Neutrophil (primary cell): ENCODE measurements at regions not wholly inside any gene's neighbourhood (a gene's known extent, or its start where the extent isn't known, plus 50 kb on each side); places are given as distances from the start of the nearest gene placed in this dataset.

ENCODE experiments used
- H3K27ac ChIP-seq: fragments of 200-600 bp; sonication (generic); 2 replicates; pipeline ENCODE4 v1.5.1; 2016; ENCODE audit warnings: mild to moderate bottlenecking, moderate library complexity
- H3K27me3 ChIP-seq: fragments of 200-600 bp; sonication (generic); 2 replicates; pipeline ENCODE4 v1.6.0; 2016; ENCODE audit warnings: mild to moderate bottlenecking
- H3K36me3 ChIP-seq: fragments of 200-600 bp; sonication (generic); 2 replicates; pipeline ENCODE4 v1.5.1; 2017
- H3K4me1 ChIP-seq, 2 experiments: fragments of 200-600 bp in 1 of 2; sonication (generic) in 1 of 2; 1 replicate in 1 of 2; 2 replicates in 1 of 2; pipeline versions ENCODE4 v1.5.1 to v1.6.1; 2013 to 2016; ENCODE audit warnings: low read depth in 1 of 2, low read length in 1 of 2, mild to moderate bottlenecking in 1 of 2, moderate library complexity in 1 of 2; ENCODE audit not compliant: control insufficient read depth in 1 of 2, insufficient read depth in 1 of 2
- H3K4me3 ChIP-seq, 2 experiments: fragments of 200-600 bp in 1 of 2; sonication (generic) in 1 of 2; 1 replicate in 1 of 2; 2 replicates in 1 of 2; pipeline ENCODE4 v1.5.1; 2013 to 2016; ENCODE audit warnings: low read depth in 1 of 2, low read length in 1 of 2, mild to moderate bottlenecking in 1 of 2, moderate library complexity in 1 of 2
- H3K9me3 ChIP-seq: fragments of 200-600 bp; sonication (generic); 2 replicates; pipeline ENCODE4 v1.5.1; 2016
- CTCF ChIP-seq: fragments of 200-600 bp; sonication (generic); IDR thresholded peaks from 2 replicates; pipeline ENCODE4 v1.5.1; 2016; ENCODE audit warnings: antibody characterized with exemption

DNA sequence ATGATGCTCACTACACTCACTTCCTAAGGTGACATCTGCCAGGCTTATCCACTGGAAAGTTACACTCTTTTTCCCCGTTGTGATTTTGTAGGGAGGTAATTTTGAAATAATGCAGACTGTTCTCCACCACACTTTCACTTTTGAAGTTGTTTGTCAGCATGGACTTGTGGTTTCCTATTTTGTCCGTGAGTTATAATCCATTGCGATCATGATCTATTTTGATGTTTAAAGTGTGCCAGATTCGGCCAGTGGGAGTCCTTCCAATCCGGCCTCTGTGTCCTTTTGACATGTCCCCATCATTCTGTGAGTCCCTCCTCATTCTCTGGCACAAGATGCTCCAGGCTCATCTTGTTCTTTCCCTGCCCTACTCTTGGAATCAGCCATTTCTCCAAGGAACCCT, 211.3 kb upstream of the KLF4 start:
- Histone ChIP-seq H3K4me1 (peaks cover 0 to 3% of the 10 kb centered on the region in 2 experiments), H3K27me3 (no peaks in the 10 kb centered on the region), H3K27ac (no peak overlapping the region), H3K36me3 (no peaks in the 10 kb centered on the region), H3K9me3 (no peaks in the 10 kb centered on the region), H3K4me3 (no peak overlapping the region)
- TF ChIP-seq CTCF: no peak

DNA sequence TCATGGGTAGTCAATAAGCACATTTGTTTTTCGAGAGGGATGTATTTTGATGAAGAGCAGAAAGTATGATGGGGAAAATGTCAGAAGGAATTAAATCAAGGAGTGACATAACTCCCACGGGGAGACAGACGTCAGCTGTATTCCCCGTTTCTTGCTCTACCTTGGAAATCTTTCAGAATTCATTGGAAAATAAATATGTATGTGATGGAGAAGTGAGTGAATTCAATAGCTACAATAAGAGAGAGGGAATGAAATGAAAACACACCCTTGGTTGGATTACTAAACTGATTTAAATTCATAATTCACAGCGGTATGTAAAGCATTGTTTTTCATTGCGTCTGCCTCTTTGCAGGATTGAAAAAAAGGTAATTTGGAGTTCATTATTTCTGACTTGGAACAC, 209.7 kb upstream of the KLF4 start:
- TF ChIP-seq CTCF: no peak
- H3K27me3 ChIP-seq: no peaks in the 10 kb centered on the region
- no peak overlapping the region for H3K4me3 ChIP-seq
- no peaks in the 10 kb centered on the region for H3K36me3 ChIP-seq
- H3K9me3 ChIP-seq: no peaks in the 10 kb centered on the region
- H3K4me1 ChIP-seq: peaks cover 0 to 3% of the 10 kb centered on the region in 2 experiments
- no peak overlapping the region for H3K27ac ChIP-seq

DNA sequence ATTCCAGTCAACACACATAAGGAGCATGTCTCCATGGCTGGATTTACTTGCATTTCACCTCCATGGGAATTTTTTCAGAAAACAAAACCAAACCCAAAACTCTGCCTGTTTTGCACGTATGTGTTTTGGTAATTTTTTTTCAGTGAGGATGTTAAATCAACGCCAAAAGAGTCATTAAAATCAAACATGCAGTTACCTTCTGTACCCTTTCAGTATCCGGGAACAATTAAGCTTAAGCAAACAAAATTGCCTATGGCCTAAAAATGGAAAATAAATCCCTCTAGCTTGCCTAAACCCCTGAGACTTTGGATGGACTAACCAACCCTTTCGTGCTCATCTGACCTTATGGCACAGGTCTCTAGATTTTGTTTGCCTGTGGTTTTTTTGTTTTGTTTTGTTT, 209.2 kb upstream of the KLF4 start:
- no peak overlapping the region for H3K27ac ChIP-seq
- H3K4me3 ChIP-seq: no peak overlapping the region
- peaks cover 0 to 3% of the 10 kb centered on the region in 2 experiments for H3K4me1 ChIP-seq
- H3K36me3 ChIP-seq: no peaks in the 10 kb centered on the region
- TF ChIP-seq CTCF: no peak
- H3K9me3 ChIP-seq: no peaks in the 10 kb centered on the region
- no peaks in the 10 kb centered on the region for H3K27me3 ChIP-seq

DNA sequence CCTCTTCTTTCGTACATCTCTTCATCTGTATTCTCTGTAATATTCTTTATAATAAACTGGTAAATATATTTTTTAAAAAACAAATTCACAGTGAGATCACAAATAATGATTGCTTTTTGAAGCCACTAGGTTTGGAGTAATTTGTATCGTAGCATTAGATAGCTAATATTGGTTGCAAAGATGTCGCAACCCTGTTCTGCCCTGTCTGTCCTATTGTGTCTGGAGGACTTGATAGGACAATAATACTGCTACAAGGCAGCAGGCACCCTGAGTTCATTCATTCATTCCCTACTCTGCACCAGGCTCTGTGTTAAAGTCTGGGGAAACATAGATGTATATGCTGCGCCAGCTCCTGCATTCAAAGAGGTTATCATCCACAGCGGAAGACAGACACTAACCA, 206.7 kb upstream of the KLF4 start:
- Histone ChIP-seq H3K36me3 (no peaks in the 10 kb centered on the region), H3K4me3 (no peak overlapping the region), H3K27ac (no peak overlapping the region), H3K4me1 (peaks cover 0 to 3% of the 10 kb centered on the region in 2 experiments), H3K9me3 (no peaks in the 10 kb centered on the region), H3K27me3 (no peaks in the 10 kb centered on the region)
- TF ChIP-seq CTCF: no peak

- no peak for TF ChIP-seq CTCF
- Histone ChIP-seq H3K4me3 (no peak overlapping the region), H3K4me1 (no peaks in the 10 kb centered on the region), H3K36me3 (no peaks in the 10 kb centered on the region), H3K9me3 (no peaks in the 10 kb centered on the region), H3K27me3 (no peaks in the 10 kb centered on the region), H3K27ac (no peak overlapping the region)
These were observed 204.8 kb upstream of the KLF4 start for GRCh38 chr9:107694390-107694789.
